ENCODE measurements at regions not wholly inside any gene's neighbourhood (a gene's known extent, or its start where the extent isn't known, plus 50 kb on each side); places are given as distances from the start of the nearest gene placed in this dataset.

- TF ChIP-seq YY1 (IDR thresholded peaks at IDR 0.05; ENCODE audit: insufficient read depth, insufficient read length) = no peak
- no peak for TF ChIP-seq ZNF274 (IDR thresholded peaks at IDR 0.05; ENCODE audit: low read depth, low read length)
Measured at GRCh38 chr18:42394238-42394637, 439.2 kb downstream of the PIK3C3 start.

All from NT2/D1 (cell line).